Heart right ventricle (tissue), 16 donors: ENCODE measurements at regions not wholly inside any gene's neighbourhood (a gene's known extent, or its start where the extent isn't known, plus 50 kb on each side); places are given as distances from the start of the nearest gene placed in this dataset.

Source experiments
- ATAC-seq, 8 donors: fragments of 200-7000 bp; cut with Tn5 transposase; one replicate each; pipeline ENCODE4 v1.9.1; 2020; ENCODE audit warnings: mild to moderate bottlenecking in 8 of 8, moderate library complexity in 8 of 8, moderate number of reproducible peaks in 1 of 8
- DNase-seq, 2 donors: peaks; one replicate each; pipeline ENCODE4 v3.0.0-alpha.2; 2020
- H3K27ac ChIP-seq, 10 donors: fragments of 200-600 bp; sonication (generic) in 2 of 10; one replicate each; pipeline versions ENCODE4 v1.5.0 to v1.8.0; 2020 to 2022; ENCODE audit warnings: mild to moderate bottlenecking in 3 of 10
- H3K27me3 ChIP-seq, 7 donors: fragments of 200-600 bp; one replicate each; pipeline ENCODE4 v1.8.0; 2021 to 2022; ENCODE audit warnings: mild to moderate bottlenecking in 2 of 7
- H3K36me3 ChIP-seq, 9 donors: fragments of 200-600 bp; sonication (generic) in 1 of 9; one replicate each; pipeline versions ENCODE4 v1.5.0 to v1.8.0; 2020 to 2022; ENCODE audit warnings: mild to moderate bottlenecking in 2 of 9
- H3K4me1 ChIP-seq, 9 donors: fragments of 200-600 bp; sonication (generic) in 1 of 9; one replicate each; pipeline versions ENCODE4 v1.5.0 to v1.8.0; 2020 to 2022; ENCODE audit warnings: mild to moderate bottlenecking in 4 of 9
- H3K4me3 ChIP-seq, 10 donors: fragments of 200-600 bp; sonication (generic) in 2 of 10; one replicate each; pipeline versions ENCODE4 v1.5.0 to v1.8.0; 2020 to 2022; ENCODE audit warnings: mild to moderate bottlenecking in 7 of 10, moderate library complexity in 2 of 10
- H3K9me3 ChIP-seq, 11 donors: fragments of 200-600 bp in 10 of 11; sonication (generic) in 2 of 11; one replicate each; pipeline versions ENCODE4 v1.5.0 to v1.8.0; 2013 to 2022; ENCODE audit warnings: mild to moderate bottlenecking in 2 of 11, control low read depth in 1 of 11, moderate library complexity in 1 of 11
- WGBS, 2 donors: extraction: QIAGEN DNeasy Blood & Tissue Kit; methylation state at CpG; one replicate each; pipeline ENCODE4 v1.1.7; 2013; ENCODE audit warnings: inconsistent platforms in 1 of 2; 5-methylcytosine and 5-hydroxymethylcytosine counted together
- intact Hi-C, 10 donors: fragments of 100-400 bp; cut with DNase I; formaldehyde crosslinking; loops; one replicate each; pipeline versions ENCODE4 v1.11.1 to v1.14.2; 2022
- TF ChIP-seq, protein P1 (sequence below), 9 donors: fragments of 200-600 bp; sonication (generic) in 2 of 9; IDR thresholded peaks; one replicate each; pipeline versions ENCODE4 v1.5.0 to v1.8.0; 2021 to 2022; ENCODE audit warnings: antibody characterized with exemption in 9 of 9, mild to moderate bottlenecking in 5 of 9, moderate library complexity in 1 of 9
- donor health status: Arrhythmogenic right ventricular cardiomyopathy.
- donor health status: ischemic (EF 13 %, LVEDD 7.1; RV severe dilation, severe dysfunction).
- donor health status: healthy with polysubstance abuse.
- donor health status: DM: no; HTN: yes; CAD: no.
- donor health status: DM: no; HTN: no; CAD: no.
- donor health status: ischemic (EF 25% LVEDD 6.9; RV normal size, moderate dysfunction).
- donor health status: ischemic (EF 25% LVEDD 5.7; RV mildly dilated, moderate dysfunction).
- donor health status: healthy.
- donor health status: DM: yes; HTN: yes; CAD: no.
- donor health status: Ischemic cardiomyopathy.
- donor health status: ischemic (EF 35%, LVEDD 5.7; RV mildly dilated, moderate dysfunction).
- donor health status: nonischemic (EF 11% LVEDD 7.7; RV severe dilation, severe dysfunction).
- donor health status: DM: yes; HTN: yes; CAD: no.
- donor health status: PGD.
- donor health status: ischemic (EF 29% LVEDD 5.4; RV normal size, mild dysfunction).
- donor health status: nonischemic (EF 23%, LVEDD 6.1; RV moderate dilation, normal function).

DNA sequence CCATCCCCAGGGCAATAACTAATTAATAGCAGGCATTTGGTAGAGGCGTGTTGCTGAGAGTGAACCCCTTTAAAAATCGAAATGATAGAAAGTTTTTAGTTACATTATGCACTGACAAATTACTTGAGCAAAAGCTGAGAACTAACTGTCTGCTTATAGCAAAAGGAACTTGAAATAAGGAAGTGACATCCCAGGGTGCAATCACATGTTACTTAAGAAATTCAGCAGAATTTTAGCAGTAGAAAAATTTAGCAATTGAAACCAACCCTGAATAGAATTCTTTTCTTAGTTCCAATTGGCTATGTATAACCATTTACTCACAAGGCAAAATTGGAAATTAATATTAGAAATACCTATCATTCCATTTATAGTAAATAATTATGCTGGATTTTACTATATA is 139.5 kb upstream of the SAMSN1 start:
- no peak for DNase-seq
- H3K36me3 ChIP-seq: no peaks in the 10 kb centered on the region
- no peaks in the 10 kb centered on the region for H3K9me3 ChIP-seq
- no peak overlapping the region for H3K4me3 ChIP-seq
- intact Hi-C loops: no loop called here
- no peak for ATAC-seq
- H3K4me1 ChIP-seq: peaks cover 0 to 50% (median 0%) of the 10 kb centered on the region in 9 donors
- WGBS, 2 donors: 65 to 81% methylated on average over 2 of the region's 2 CpGs
- TF ChIP-seq, protein P1, sequence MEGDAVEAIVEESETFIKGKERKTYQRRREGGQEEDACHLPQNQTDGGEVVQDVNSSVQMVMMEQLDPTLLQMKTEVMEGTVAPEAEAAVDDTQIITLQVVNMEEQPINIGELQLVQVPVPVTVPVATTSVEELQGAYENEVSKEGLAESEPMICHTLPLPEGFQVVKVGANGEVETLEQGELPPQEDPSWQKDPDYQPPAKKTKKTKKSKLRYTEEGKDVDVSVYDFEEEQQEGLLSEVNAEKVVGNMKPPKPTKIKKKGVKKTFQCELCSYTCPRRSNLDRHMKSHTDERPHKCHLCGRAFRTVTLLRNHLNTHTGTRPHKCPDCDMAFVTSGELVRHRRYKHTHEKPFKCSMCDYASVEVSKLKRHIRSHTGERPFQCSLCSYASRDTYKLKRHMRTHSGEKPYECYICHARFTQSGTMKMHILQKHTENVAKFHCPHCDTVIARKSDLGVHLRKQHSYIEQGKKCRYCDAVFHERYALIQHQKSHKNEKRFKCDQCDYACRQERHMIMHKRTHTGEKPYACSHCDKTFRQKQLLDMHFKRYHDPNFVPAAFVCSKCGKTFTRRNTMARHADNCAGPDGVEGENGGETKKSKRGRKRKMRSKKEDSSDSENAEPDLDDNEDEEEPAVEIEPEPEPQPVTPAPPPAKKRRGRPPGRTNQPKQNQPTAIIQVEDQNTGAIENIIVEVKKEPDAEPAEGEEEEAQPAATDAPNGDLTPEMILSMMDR (IDR thresholded peaks at IDR 0.05): no peak
- H3K27me3 ChIP-seq: no peaks in the 10 kb centered on the region
- peak overlapping the region in 1 of 10 donors; percentile 80 for H3K27ac ChIP-seq

- ATAC-seq (no peak), DNase-seq (no peak)
- Histone ChIP-seq H3K9me3 (no peaks in the 10 kb centered on the region), H3K4me1 (peaks cover 0 to 50% (median 0%) of the 10 kb centered on the region in 9 donors), H3K4me3 (no peak overlapping the region), H3K27ac (peak overlapping the region in 1 of 10 donors; percentile 80), H3K36me3 (no peaks in the 10 kb centered on the region), H3K27me3 (no peaks in the 10 kb centered on the region)
- TF ChIP-seq, protein P1 (IDR thresholded peaks at IDR 0.05): no peak
- intact Hi-C loops: no loop called here
- 89 to 96% methylated on average over 4 of the region's 4 CpGs for WGBS, 2 donors
These were observed 138.0 kb upstream of the SAMSN1 start for GRCh38 chr21:14684071-14684470.

DNA sequence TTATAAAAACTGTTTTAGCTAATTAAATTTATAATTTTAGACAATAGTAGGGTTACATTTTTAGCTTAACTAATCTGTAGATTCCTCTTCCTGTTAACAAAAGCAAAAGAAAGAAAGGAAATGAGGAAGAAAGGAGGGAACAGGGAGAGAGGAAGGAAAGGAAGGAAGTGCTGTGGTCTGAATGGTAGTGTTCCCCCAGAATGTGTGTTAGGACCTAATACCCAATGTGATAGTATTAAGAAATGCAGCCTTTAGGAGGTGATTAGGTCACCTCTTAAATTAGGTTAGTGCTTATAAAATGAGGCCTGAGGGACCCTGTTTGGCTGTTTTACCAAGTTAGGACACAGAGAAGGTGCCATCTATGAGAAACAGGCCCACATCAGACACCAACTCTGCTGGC is 136.9 kb upstream of the SAMSN1 start:
- no peak for ATAC-seq
- TF ChIP-seq, protein P1 (IDR thresholded peaks at IDR 0.05): no peak
- intact Hi-C loops: no loop called here

GRCh38 chr21:14678973-14679574 is 133.0 kb upstream of the SAMSN1 start:
- intact Hi-C loops: no loop called here
- ATAC-seq (no peak), DNase-seq (no peak)
- Histone ChIP-seq H3K4me1 (peaks cover 0 to 37% (median 0%) of the 10 kb centered on the region in 9 donors), H3K27me3 (no peaks in the 10 kb centered on the region), H3K9me3 (no peaks in the 10 kb centered on the region), H3K4me3 (no peak overlapping the region), H3K27ac (no peak overlapping the region), H3K36me3 (no peaks in the 10 kb centered on the region)
- 85 to 86% methylated on average over 3 of the region's 3 CpGs for WGBS, 2 donors
- TF ChIP-seq, protein P1 (IDR thresholded peaks at IDR 0.05): no peak

More for the DNA sequence above, 136.9 kb upstream of the SAMSN1 start:
- H3K27ac ChIP-seq: peak overlapping the region in 1 of 10 donors; percentile 45
- no peaks in the 10 kb centered on the region for H3K36me3 ChIP-seq
- H3K27me3 ChIP-seq: no peaks in the 10 kb centered on the region
- H3K9me3 ChIP-seq: no peaks in the 10 kb centered on the region
- H3K4me1 ChIP-seq: peaks cover 0 to 49% (median 0%) of the 10 kb centered on the region in 9 donors
- H3K4me3 ChIP-seq: no peak overlapping the region
- no peak for DNase-seq
